ENCODE measurements at regions not wholly inside any gene's neighbourhood (a gene's known extent, or its start where the extent isn't known, plus 50 kb on each side); places are given as distances from the start of the nearest gene placed in this dataset.

DNA sequence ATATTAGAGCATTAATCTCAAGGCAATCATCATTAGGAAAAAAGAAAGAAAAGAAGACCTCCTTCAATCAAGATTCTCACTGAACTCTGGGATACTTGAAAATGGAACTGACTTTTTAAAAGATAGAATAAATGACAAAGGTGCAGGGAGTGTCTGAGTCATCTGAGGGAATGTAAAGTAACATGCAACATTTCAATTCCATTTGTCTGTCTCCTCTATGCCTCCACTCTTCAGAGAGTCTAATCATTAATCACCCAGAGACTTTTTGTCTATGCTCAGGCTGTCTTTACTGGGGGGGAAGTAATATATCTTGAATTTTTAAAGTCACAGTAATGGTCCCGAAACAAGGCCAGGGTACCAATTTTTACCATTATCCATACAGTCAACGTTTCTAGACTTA is 55.0 kb upstream of the PACRGL start:
- H3K9me3 ChIP-seq (ENCODE audit: low read depth): no peaks in the 10 kb centered on the region
- peaks cover 5% of the 10 kb centered on the region for H3K27me3 Mint-ChIP-seq (ENCODE audit: insufficient read depth, low read depth)
- no peak overlapping the region for H3K9ac ChIP-seq
- H3K4me1 ChIP-seq: no peaks in the 10 kb centered on the region
- H3K27ac Mint-ChIP-seq: no peak overlapping the region
- peaks cover 1% of the 10 kb centered on the region for H3K36me3 Mint-ChIP-seq
- no peak overlapping the region for H3K4me3 ChIP-seq
- H3K27me3 ChIP-seq: no peaks in the 10 kb centered on the region
- H2AFZ ChIP-seq (replicated peaks): no peak overlapping the region
- H3F3A ChIP-seq (ENCODE audit: low read depth): no peaks in the 10 kb centered on the region
- no peak for DNase-seq (ENCODE audit: low spot score)
- H3K9me3 Mint-ChIP-seq: peaks cover 1% of the 10 kb centered on the region
- TF ChIP-seq EZH2phosphoT487 (IDR thresholded peaks at IDR 0.05) (no peak), EZH2 (IDR thresholded peaks at IDR 0.05) (no peak)
- TF ChIP-seq, protein P1, sequence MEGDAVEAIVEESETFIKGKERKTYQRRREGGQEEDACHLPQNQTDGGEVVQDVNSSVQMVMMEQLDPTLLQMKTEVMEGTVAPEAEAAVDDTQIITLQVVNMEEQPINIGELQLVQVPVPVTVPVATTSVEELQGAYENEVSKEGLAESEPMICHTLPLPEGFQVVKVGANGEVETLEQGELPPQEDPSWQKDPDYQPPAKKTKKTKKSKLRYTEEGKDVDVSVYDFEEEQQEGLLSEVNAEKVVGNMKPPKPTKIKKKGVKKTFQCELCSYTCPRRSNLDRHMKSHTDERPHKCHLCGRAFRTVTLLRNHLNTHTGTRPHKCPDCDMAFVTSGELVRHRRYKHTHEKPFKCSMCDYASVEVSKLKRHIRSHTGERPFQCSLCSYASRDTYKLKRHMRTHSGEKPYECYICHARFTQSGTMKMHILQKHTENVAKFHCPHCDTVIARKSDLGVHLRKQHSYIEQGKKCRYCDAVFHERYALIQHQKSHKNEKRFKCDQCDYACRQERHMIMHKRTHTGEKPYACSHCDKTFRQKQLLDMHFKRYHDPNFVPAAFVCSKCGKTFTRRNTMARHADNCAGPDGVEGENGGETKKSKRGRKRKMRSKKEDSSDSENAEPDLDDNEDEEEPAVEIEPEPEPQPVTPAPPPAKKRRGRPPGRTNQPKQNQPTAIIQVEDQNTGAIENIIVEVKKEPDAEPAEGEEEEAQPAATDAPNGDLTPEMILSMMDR (IDR thresholded peaks at IDR 0.05): no peak
- no peaks in the 10 kb centered on the region for H3K4me1 Mint-ChIP-seq
- no peak overlapping the region for H3K4me2 ChIP-seq
- no peak overlapping the region for H3K27ac ChIP-seq
- H3K79me2 ChIP-seq (ENCODE audit: low read depth): no peaks in the 10 kb centered on the region
- H4K20me1 ChIP-seq (ENCODE audit: low read depth): no peaks in the 10 kb centered on the region
- H3K36me3 ChIP-seq: no peaks in the 10 kb centered on the region
- H3K4me3 Mint-ChIP-seq: no peak overlapping the region

DNA sequence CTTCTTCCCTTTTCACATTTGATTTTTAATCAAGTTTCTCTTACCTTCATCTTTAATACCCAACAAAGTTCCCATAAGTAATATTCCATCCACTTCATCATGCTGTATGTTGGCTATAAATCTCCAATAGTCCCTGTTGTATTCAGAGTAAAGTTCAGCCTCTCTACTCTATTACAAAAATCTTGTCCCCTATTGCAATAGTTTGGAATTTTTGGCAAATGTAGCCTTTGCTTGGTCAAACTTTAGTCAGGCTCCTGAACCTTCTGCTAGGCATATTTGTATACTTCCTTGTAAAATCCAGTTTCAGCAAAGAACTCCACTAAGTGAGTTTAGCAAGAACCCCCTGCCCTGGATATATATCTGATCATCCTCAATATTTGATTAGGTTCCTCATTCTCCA is 54.0 kb upstream of the PACRGL start:
- no peak overlapping the region for H3K4me3 ChIP-seq
- H3K9me3 ChIP-seq (ENCODE audit: low read depth): no peaks in the 10 kb centered on the region
- no peak overlapping the region for H2AFZ ChIP-seq (replicated peaks)
- no peaks in the 10 kb centered on the region for H3K4me1 Mint-ChIP-seq
- peaks cover 3% of the 10 kb centered on the region for H3K9me3 Mint-ChIP-seq
- H4K20me1 ChIP-seq (ENCODE audit: low read depth): no peaks in the 10 kb centered on the region
- H3K36me3 ChIP-seq: no peaks in the 10 kb centered on the region
- no peak overlapping the region for H3K9ac ChIP-seq
- DNase-seq (ENCODE audit: low spot score): no peak
- H3K27me3 Mint-ChIP-seq (ENCODE audit: insufficient read depth, low read depth): peaks cover 5% of the 10 kb centered on the region
- no peaks in the 10 kb centered on the region for H3F3A ChIP-seq (ENCODE audit: low read depth)
- peaks cover 1% of the 10 kb centered on the region for H3K36me3 Mint-ChIP-seq
- H3K27ac Mint-ChIP-seq: no peak overlapping the region
- no peaks in the 10 kb centered on the region for H3K27me3 ChIP-seq
- H3K4me3 Mint-ChIP-seq: no peak overlapping the region
- TF ChIP-seq EZH2 (IDR thresholded peaks at IDR 0.05): no peak
- TF ChIP-seq, protein P1 (IDR thresholded peaks at IDR 0.05): no peak
- H3K79me2 ChIP-seq (ENCODE audit: low read depth): no peaks in the 10 kb centered on the region
- H3K4me2 ChIP-seq: no peak overlapping the region
- no peak overlapping the region for H3K27ac ChIP-seq
- no peaks in the 10 kb centered on the region for H3K4me1 ChIP-seq

MicroRNAs in the stretch of these regions (microRNA counts, 767-probe panel; counts per million panel counts)
- 460 counts per million, percentile 90 among the panel's probes with 10 or more counts for microRNA hsa-miR-218-5p

Small RNA genes in the stretch of these regions (microRNA-seq; reads per million reads assigned to microRNA genes)
- gene MIR218-1: 0.91 reads per million

Small RNA genes in the stretch of these regions (small RNA-seq; reads per million reads assigned to genes)
- gene MIR218-1: 0.07 reads per million
